ENCODE measurements at regions not wholly inside any gene's neighbourhood (a gene's known extent, or its start where the extent isn't known, plus 50 kb on each side); places are given as distances from the start of the nearest gene placed in this dataset.

DNA sequence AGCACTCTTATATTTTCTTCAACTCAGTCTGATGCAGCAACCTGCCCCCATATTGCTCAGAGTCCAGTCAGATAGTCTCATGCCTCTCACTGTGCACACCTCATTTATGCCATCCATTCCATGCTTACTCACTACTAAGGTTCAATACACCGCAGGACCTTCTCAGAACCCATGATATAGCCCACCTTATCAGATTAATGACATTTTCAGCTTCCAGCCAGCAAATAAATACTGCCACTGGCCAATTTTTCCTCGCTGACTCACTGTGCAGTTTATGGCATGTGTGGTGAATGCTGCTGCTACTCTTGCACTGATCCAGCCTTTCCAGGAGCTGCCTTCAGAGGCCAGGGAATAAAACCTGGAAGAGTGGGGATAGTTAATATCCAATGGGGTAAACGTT is 380.6 kb upstream of the SPOCK3 start:
- H3K9me3 Mint-ChIP-seq (ENCODE audit: low read depth, unreplicated experiment), result peaks cover 4% of the 10 kb centered on the region
- intact Hi-C loops (cut with micrococcal nuclease; ENCODE audit: unreplicated experiment), result no loop called here
- no peak for DNase-seq
- TF ChIP-seq, protein P1, sequence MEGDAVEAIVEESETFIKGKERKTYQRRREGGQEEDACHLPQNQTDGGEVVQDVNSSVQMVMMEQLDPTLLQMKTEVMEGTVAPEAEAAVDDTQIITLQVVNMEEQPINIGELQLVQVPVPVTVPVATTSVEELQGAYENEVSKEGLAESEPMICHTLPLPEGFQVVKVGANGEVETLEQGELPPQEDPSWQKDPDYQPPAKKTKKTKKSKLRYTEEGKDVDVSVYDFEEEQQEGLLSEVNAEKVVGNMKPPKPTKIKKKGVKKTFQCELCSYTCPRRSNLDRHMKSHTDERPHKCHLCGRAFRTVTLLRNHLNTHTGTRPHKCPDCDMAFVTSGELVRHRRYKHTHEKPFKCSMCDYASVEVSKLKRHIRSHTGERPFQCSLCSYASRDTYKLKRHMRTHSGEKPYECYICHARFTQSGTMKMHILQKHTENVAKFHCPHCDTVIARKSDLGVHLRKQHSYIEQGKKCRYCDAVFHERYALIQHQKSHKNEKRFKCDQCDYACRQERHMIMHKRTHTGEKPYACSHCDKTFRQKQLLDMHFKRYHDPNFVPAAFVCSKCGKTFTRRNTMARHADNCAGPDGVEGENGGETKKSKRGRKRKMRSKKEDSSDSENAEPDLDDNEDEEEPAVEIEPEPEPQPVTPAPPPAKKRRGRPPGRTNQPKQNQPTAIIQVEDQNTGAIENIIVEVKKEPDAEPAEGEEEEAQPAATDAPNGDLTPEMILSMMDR (IDR thresholded peaks at IDR 0.05; ENCODE audit: unreplicated experiment), result no peak
- CTCF ChIA-PET, result no interaction called here
- no TSS peak for BruUV-seq (replicated peaks)
- H3K36me3 Mint-ChIP-seq (ENCODE audit: insufficient read depth, unreplicated experiment), result no peaks in the 10 kb centered on the region
- H3K4me1 Mint-ChIP-seq (ENCODE audit: low read depth, unreplicated experiment), result no peaks in the 10 kb centered on the region
- no peak overlapping the region for H3K27ac Mint-ChIP-seq (ENCODE audit: unreplicated experiment)
- H3K4me3 Mint-ChIP-seq (ENCODE audit: low read depth, unreplicated experiment), result no peak overlapping the region
- no peaks in the 10 kb centered on the region for H3K27me3 Mint-ChIP-seq (ENCODE audit: unreplicated experiment)

DNA sequence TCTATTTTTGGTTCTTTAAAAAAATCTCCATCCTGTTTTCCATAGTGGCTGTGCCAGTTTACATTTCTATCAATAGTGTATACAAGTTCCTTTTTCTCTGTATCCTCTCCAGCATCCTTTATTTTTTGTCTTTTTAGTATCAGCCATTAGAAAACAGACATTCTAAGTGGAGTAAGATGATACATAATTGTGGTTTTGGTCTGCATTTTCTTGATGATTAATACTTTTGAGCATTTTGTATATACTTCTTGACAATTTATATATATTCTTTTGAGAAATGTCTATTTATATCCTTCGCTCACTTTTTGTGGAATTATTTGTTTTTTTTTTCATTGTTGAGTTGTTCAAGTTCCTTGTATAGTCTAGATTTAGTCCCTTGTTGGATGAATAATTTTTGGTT is 382.2 kb upstream of the SPOCK3 start:
- TF ChIP-seq, protein P1 (IDR thresholded peaks at IDR 0.05; ENCODE audit: unreplicated experiment), result no peak
- H3K27me3 Mint-ChIP-seq (ENCODE audit: unreplicated experiment), result no peaks in the 10 kb centered on the region
- no TSS peak for BruUV-seq (replicated peaks)
- DNase-seq, result no peak
- intact Hi-C loops (cut with micrococcal nuclease; ENCODE audit: unreplicated experiment), result no loop called here
- H3K4me1 Mint-ChIP-seq (ENCODE audit: low read depth, unreplicated experiment), result no peaks in the 10 kb centered on the region
- H3K27ac Mint-ChIP-seq (ENCODE audit: unreplicated experiment), result no peak overlapping the region
- CTCF ChIA-PET, result interaction anchor here (0.6 kb wide), 1 partner anchor 1076 kb away, joined by 3 read pairs; no protein-coding TSS in a partner anchor
- H3K9me3 Mint-ChIP-seq (ENCODE audit: low read depth, unreplicated experiment), result peaks cover 4% of the 10 kb centered on the region
- no peaks in the 10 kb centered on the region for H3K36me3 Mint-ChIP-seq (ENCODE audit: insufficient read depth, unreplicated experiment)
- no peak overlapping the region for H3K4me3 Mint-ChIP-seq (ENCODE audit: low read depth, unreplicated experiment)

DNA sequence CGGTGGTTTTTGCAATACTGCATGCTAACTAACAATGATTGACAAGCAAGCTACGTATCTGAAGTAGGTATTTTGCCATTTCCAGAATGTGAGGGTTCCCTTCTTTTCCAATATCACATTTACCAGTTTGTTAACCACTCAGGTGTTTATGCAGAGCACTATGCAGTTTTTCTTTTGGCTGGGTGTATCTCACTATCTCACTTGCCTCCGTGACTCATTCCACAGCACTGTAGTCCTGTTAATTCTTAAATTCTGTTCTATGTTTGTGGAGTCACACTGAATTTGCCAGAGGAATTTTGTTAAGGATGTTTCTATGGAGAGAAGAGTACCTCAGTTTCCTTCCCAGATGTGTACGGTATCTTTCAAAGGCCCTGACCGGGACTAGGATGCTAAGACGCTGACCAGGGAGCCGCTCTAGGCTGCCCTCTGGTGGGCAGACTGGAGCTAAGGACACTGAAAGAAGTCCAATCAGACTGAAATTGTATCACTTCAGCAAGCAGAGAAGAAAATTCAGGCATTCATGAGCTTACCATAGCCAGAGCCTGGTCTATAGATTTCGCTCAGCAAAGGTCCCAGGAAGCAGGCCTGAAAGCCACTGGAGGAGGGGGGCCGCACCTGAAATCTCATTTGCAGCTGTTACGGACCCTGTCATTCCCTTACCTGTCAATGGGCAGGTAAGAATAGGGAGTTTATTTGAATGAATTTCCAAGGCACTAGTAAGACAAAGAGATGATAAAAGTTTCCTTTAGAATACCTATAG is 388.4 kb upstream of the SPOCK3 start:
- Mint-ChIP-seq H3K9me3 (ENCODE audit: low read depth, unreplicated experiment) (peaks cover 4% of the 10 kb centered on the region), H3K36me3 (ENCODE audit: insufficient read depth, unreplicated experiment) (no peaks in the 10 kb centered on the region), H3K27me3 (ENCODE audit: unreplicated experiment) (no peaks in the 10 kb centered on the region), H3K4me1 (ENCODE audit: low read depth, unreplicated experiment) (peaks cover 7% of the 10 kb centered on the region), H3K4me3 (ENCODE audit: low read depth, unreplicated experiment) (no peak overlapping the region), H3K27ac (ENCODE audit: unreplicated experiment) (no peak overlapping the region)
- CTCF ChIA-PET, result no interaction called here
- TF ChIP-seq, protein P1 (IDR thresholded peaks at IDR 0.05; ENCODE audit: unreplicated experiment), result peak; percentile 72
- intact Hi-C loops (cut with micrococcal nuclease; ENCODE audit: unreplicated experiment), result loop anchor here (5.0 to 10.0 kb wide), 4 partner anchors 178 to 1455 kb away; no protein-coding TSS in a partner anchor
- no TSS peak for BruUV-seq (replicated peaks)
- DNase-seq, result peak; percentile 67

DNA sequence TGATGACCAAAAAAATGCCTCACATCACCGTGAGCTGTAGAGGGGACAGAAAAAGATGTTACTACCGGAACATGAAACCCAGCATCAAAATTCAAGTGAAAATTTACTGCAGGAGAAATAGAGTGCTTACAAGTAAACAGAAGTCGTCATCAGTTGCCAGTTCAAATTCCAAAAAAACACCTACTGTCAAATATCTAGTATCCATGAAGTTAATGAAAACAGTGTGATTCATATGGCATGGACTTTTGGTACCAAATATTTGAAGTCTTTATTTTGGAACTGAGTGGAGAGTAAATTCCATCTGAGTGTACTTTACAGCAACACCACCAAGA is 388.9 kb upstream of the SPOCK3 start:
- no peaks in the 10 kb centered on the region for H3K36me3 Mint-ChIP-seq (ENCODE audit: insufficient read depth, unreplicated experiment)
- peaks cover 4% of the 10 kb centered on the region for H3K9me3 Mint-ChIP-seq (ENCODE audit: low read depth, unreplicated experiment)
- no peak overlapping the region for H3K27ac Mint-ChIP-seq (ENCODE audit: unreplicated experiment)
- peaks cover 7% of the 10 kb centered on the region for H3K4me1 Mint-ChIP-seq (ENCODE audit: low read depth, unreplicated experiment)
- no peak overlapping the region for H3K4me3 Mint-ChIP-seq (ENCODE audit: low read depth, unreplicated experiment)
- CTCF ChIA-PET, result no interaction called here
- no peak for DNase-seq
- no TSS peak for BruUV-seq (replicated peaks)
- TF ChIP-seq, protein P1 (IDR thresholded peaks at IDR 0.05; ENCODE audit: unreplicated experiment), result no peak
- intact Hi-C loops (cut with micrococcal nuclease; ENCODE audit: unreplicated experiment), result loop anchor here (5.0 to 10.0 kb wide), 4 partner anchors 178 to 1456 kb away; no protein-coding TSS in a partner anchor
- no peaks in the 10 kb centered on the region for H3K27me3 Mint-ChIP-seq (ENCODE audit: unreplicated experiment)

Measured in Calu3 (cell line).